ENCODE measurements at regions not wholly inside any gene's neighbourhood (a gene's known extent, or its start where the extent isn't known, plus 50 kb on each side); places are given as distances from the start of the nearest gene placed in this dataset.

DNA sequence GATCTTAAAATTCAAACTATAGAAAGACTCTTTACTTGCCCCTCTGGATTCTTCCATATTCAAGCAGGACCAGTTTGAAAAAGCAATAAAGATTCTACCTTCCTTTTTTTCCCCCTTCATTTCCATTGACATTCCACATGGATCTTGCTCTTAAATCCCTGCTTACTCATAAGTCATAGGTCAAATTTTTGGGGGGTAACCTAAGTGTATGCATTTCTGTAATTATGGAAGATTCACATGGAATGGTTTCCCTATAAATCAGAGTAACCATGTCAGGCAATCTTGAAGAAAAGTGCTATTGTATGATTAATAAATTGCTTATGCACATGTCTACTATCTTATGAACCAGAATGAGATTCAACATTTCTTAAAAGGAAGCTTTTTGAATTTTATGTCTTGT, 551.0 kb downstream of the HAO1 start:
- Histone ChIP-seq H3K9ac (ENCODE audit: low read depth, low read length) (no peak overlapping the region), H3K27me3 (ENCODE audit: insufficient read depth, low read length, poor library complexity) (no peaks in the 10 kb centered on the region), H3K27ac (ENCODE audit: low read length) (no peak overlapping the region), H3K9me3 (ENCODE audit: insufficient read depth, low read length, severe bottlenecking) (no peaks in the 10 kb centered on the region), H3K4me1 (ENCODE audit: insufficient read depth, low read length) (no peaks in the 10 kb centered on the region), H3K36me3 (ENCODE audit: insufficient read depth, low read length) (no peaks in the 10 kb centered on the region), H4K20me1 (ENCODE audit: insufficient read depth, low read length) (no peaks in the 10 kb centered on the region), H3K79me2 (ENCODE audit: insufficient read depth, low read length) (no peaks in the 10 kb centered on the region), H2AFZ (ENCODE audit: low read depth, low read length) (no peak overlapping the region), H3K4me2 (ENCODE audit: insufficient read depth, low read length) (no peak overlapping the region), H3K4me3 (ENCODE audit: low read depth in 1 of 2, low read length in 2 of 2) (no peak overlapping the region)
- DNase-seq (no peak), ATAC-seq (ENCODE audit: insufficient read depth, low read depth) (no peak)
- TF ChIP-seq, protein P1, sequence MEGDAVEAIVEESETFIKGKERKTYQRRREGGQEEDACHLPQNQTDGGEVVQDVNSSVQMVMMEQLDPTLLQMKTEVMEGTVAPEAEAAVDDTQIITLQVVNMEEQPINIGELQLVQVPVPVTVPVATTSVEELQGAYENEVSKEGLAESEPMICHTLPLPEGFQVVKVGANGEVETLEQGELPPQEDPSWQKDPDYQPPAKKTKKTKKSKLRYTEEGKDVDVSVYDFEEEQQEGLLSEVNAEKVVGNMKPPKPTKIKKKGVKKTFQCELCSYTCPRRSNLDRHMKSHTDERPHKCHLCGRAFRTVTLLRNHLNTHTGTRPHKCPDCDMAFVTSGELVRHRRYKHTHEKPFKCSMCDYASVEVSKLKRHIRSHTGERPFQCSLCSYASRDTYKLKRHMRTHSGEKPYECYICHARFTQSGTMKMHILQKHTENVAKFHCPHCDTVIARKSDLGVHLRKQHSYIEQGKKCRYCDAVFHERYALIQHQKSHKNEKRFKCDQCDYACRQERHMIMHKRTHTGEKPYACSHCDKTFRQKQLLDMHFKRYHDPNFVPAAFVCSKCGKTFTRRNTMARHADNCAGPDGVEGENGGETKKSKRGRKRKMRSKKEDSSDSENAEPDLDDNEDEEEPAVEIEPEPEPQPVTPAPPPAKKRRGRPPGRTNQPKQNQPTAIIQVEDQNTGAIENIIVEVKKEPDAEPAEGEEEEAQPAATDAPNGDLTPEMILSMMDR (IDR thresholded peaks at IDR 0.05; ENCODE audit: borderline replicate concordance, extremely low read depth, low read length, poor library complexity, severe bottlenecking) = no peak
- TF ChIP-seq EZH2 (IDR thresholded peaks at IDR 0.05; ENCODE audit: borderline replicate concordance, low read depth, low read length, severe bottlenecking) = no peak

DNA sequence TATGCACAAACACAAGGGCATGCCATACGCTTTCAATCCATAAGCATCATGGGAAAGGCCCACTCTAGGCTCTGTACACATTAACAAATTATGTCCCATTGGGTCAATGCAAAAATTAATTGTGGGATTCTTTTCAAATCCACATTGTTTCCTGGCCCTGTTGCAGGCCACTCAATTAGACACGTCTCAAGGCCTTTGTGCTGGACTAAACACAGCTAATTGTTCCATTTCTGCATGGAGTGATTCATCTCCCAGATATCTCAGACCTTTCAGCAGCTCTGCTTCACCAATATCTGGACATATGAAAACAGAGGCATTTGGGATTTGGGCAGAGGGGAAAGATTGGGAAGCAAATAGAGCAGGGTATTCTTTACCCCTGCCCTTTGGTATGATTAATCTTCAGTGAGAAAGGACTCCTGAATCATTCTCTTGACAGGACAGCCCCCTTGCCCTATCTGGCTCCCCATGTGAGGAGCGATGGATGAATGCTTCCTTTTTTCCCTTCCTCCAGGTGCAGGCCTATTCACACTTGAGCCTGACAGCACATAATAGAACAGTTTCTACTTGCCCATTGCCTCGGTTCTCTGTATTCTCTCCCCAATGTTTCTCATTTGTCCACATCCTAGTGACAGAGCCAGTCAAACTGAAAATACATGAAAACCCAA, 547.6 kb downstream of the HAO1 start:
- no peaks in the 10 kb centered on the region for H3K36me3 ChIP-seq (ENCODE audit: insufficient read depth, low read length)
- no peak overlapping the region for H3K4me3 ChIP-seq (ENCODE audit: low read depth in 1 of 2, low read length in 2 of 2)
- no peaks in the 10 kb centered on the region for H3K9me3 ChIP-seq (ENCODE audit: insufficient read depth, low read length, severe bottlenecking)
- H3K27me3 ChIP-seq (ENCODE audit: insufficient read depth, low read length, poor library complexity) = peaks cover 4% of the 10 kb centered on the region
- no peak for DNase-seq
- H3K27ac ChIP-seq (ENCODE audit: low read length) = no peak overlapping the region
- no peaks in the 10 kb centered on the region for H3K4me1 ChIP-seq (ENCODE audit: insufficient read depth, low read length)
- no peaks in the 10 kb centered on the region for H4K20me1 ChIP-seq (ENCODE audit: insufficient read depth, low read length)
- H3K79me2 ChIP-seq (ENCODE audit: insufficient read depth, low read length) = no peaks in the 10 kb centered on the region
- no peak for TF ChIP-seq EZH2 (IDR thresholded peaks at IDR 0.05; ENCODE audit: borderline replicate concordance, low read depth, low read length, severe bottlenecking)
- TF ChIP-seq, protein P1 (IDR thresholded peaks at IDR 0.05; ENCODE audit: borderline replicate concordance, extremely low read depth, low read length, poor library complexity, severe bottlenecking) = no peak
- no peak overlapping the region for H3K9ac ChIP-seq (ENCODE audit: low read depth, low read length)
- H3K4me2 ChIP-seq (ENCODE audit: insufficient read depth, low read length) = no peak overlapping the region
- H2AFZ ChIP-seq (ENCODE audit: low read depth, low read length) = no peak overlapping the region
- no peak for ATAC-seq (ENCODE audit: insufficient read depth, low read depth)

DNA sequence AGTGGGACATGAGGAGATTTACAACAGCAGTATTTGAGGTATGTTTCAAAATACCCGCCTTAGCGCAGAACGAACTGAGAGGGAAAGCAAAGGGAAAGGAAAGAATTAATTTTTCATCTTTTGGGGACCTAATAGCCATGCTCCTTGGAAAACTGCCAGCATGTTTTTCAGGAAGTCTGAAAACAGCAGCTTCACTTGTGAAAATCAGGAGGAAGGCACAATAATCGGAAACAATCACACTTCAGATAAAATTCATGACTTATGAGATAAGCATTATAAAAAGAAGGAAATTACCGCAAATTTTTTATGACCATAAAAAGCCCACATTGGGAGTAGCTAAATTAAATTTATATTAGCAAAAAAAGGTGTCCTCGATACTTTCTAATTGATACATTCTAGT, 541.1 kb downstream of the HAO1 start:
- H3K27me3 ChIP-seq (ENCODE audit: insufficient read depth, low read length, poor library complexity) = peaks cover 24% of the 10 kb centered on the region
- no peaks in the 10 kb centered on the region for H4K20me1 ChIP-seq (ENCODE audit: insufficient read depth, low read length)
- no peak overlapping the region for H3K27ac ChIP-seq (ENCODE audit: low read length)
- H3K9ac ChIP-seq (ENCODE audit: low read depth, low read length) = no peak overlapping the region
- H3K4me2 ChIP-seq (ENCODE audit: insufficient read depth, low read length) = no peak overlapping the region
- no peaks in the 10 kb centered on the region for H3K4me1 ChIP-seq (ENCODE audit: insufficient read depth, low read length)
- H2AFZ ChIP-seq (ENCODE audit: low read depth, low read length) = no peak overlapping the region
- ATAC-seq (ENCODE audit: insufficient read depth, low read depth) (no peak), DNase-seq (no peak)
- H3K79me2 ChIP-seq (ENCODE audit: insufficient read depth, low read length) = no peaks in the 10 kb centered on the region
- H3K36me3 ChIP-seq (ENCODE audit: insufficient read depth, low read length) = no peaks in the 10 kb centered on the region
- TF ChIP-seq, protein P1 (IDR thresholded peaks at IDR 0.05; ENCODE audit: borderline replicate concordance, extremely low read depth, low read length, poor library complexity, severe bottlenecking) = no peak
- TF ChIP-seq EZH2 (IDR thresholded peaks at IDR 0.05; ENCODE audit: borderline replicate concordance, low read depth, low read length, severe bottlenecking) = no peak
- no peaks in the 10 kb centered on the region for H3K9me3 ChIP-seq (ENCODE audit: insufficient read depth, low read length, severe bottlenecking)
- no peak overlapping the region for H3K4me3 ChIP-seq (ENCODE audit: low read depth in 1 of 2, low read length in 2 of 2)

Measured in DND-41 (cell line).